VCaP (cell line): ENCODE measurements at regions not wholly inside any gene's neighbourhood (a gene's known extent, or its start where the extent isn't known, plus 50 kb on each side); places are given as distances from the start of the nearest gene placed in this dataset.

Source experiments
- H3K27ac ChIP-seq: fragments of 450-650 bp; 2 replicates; pipeline ENCODE4 v1.5.1; 2017
- TF ChIP-seq, protein P1 (sequence below): fragments of 450-650 bp; conservative IDR thresholded peaks from 2 replicates; pipeline ENCODE4 v1.5.1; 2017; ENCODE audit warnings: mild to moderate bottlenecking, moderate library complexity

GRCh38 chr2:146481629-146482028 lies 1363.2 kb upstream of the ACVR2A start:
- H3K27ac ChIP-seq: no peak overlapping the region
- TF ChIP-seq, protein P1, sequence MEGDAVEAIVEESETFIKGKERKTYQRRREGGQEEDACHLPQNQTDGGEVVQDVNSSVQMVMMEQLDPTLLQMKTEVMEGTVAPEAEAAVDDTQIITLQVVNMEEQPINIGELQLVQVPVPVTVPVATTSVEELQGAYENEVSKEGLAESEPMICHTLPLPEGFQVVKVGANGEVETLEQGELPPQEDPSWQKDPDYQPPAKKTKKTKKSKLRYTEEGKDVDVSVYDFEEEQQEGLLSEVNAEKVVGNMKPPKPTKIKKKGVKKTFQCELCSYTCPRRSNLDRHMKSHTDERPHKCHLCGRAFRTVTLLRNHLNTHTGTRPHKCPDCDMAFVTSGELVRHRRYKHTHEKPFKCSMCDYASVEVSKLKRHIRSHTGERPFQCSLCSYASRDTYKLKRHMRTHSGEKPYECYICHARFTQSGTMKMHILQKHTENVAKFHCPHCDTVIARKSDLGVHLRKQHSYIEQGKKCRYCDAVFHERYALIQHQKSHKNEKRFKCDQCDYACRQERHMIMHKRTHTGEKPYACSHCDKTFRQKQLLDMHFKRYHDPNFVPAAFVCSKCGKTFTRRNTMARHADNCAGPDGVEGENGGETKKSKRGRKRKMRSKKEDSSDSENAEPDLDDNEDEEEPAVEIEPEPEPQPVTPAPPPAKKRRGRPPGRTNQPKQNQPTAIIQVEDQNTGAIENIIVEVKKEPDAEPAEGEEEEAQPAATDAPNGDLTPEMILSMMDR: no peak

- TF ChIP-seq, protein P1: no peak
- H3K27ac ChIP-seq: no peak overlapping the region
Observed at GRCh38 chr2:146477383-146477782, 1367.4 kb upstream of the ACVR2A start.

DNA sequence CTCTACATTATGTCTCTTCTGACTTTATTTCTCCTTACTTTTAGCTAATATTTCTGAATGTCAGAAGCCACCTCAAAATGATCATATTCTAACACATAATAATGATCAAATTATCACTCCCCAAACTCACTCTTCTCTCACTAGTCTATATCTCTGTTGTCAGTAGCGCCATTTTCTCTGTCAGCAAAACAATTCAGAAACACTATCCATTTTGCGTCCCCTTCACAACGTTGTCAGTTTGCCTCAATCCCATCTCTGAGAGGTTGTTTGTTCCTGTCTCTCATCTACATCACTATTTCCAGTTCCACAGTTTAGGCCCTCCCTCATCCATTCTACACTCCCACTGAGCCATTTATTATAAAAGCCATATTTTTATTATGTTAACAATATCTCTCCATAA lies 1376.3 kb upstream of the ACVR2A start:
- TF ChIP-seq, protein P1: no peak
- no peak overlapping the region for H3K27ac ChIP-seq

DNA sequence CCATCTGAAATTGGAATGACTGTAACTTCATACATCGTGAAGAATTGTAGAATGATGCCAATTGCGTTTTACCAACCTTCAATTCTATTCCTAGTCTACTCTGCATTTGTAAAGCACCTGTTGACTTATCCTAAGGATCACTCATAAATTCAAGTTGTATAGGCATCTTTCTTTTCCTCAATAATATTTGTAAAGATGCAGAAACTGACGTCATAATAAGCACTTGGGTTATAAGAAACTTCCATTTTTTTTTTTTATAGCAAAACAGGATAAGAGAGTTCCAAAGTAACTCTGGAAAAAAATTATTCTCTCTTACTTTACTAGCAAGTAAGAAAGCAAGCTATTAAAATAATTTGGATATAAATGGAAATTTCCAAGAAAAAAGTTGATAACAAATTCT lies 1377.4 kb upstream of the ACVR2A start:
- no peak overlapping the region for H3K27ac ChIP-seq
- TF ChIP-seq, protein P1: no peak

DNA sequence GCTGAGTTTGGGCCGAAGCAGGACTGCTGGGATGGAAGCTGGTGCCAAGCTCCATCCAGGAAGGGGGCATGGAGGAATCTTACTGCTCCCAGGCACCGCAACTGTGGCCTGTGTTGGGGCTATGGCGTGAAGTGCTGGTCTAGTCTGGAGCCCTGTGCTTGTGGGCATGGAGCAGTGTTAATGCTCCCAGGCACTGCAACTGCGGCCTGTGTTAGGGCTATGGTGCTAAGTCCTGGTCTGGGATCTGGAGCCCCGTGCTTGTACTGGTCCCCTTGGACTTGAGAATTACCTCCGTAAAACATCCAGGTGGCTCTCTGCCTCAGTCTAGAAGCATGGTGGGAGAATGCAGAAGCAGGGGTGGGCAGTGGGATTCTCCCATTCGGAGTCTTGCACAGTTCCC lies 1379.4 kb upstream of the ACVR2A start:
- H3K27ac ChIP-seq: no peak overlapping the region
- TF ChIP-seq, protein P1: no peak

- H3K27ac ChIP-seq: no peak overlapping the region
- TF ChIP-seq, protein P1: no peak
Observed at GRCh38 chr2:146461068-146461467, 1383.8 kb upstream of the ACVR2A start.

DNA sequence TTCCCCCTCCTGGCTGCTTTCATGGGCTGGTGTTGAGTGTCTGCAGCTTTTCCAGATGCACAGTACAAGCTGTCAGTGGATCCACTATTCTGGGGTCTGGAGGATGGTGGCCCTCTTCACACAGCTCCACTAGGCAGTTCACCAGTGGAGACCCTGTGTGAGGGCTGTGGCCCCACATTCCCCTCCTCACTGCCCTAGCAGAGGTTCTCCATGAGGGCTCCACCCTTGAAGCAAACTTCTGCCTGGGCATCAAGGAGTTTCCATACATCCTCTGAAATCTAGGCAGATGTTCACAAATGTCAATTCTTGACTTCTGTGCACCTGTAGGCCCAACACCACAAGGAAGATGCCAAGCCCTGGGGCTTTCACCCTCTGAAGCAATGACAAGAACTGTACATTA lies 1386.2 kb upstream of the ACVR2A start:
- TF ChIP-seq, protein P1: no peak
- H3K27ac ChIP-seq: no peak overlapping the region

GRCh38 chr2:146457221-146457620 lies 1387.6 kb upstream of the ACVR2A start:
- H3K27ac ChIP-seq: no peak overlapping the region
- TF ChIP-seq, protein P1: no peak
